Thoracic aorta (tissue), 2 donors: ENCODE measurements at regions not wholly inside any gene's neighbourhood (a gene's known extent, or its start where the extent isn't known, plus 50 kb on each side); places are given as distances from the start of the nearest gene placed in this dataset.

ENCODE experiments used
- ATAC-seq: fragments of 150-250 bp; one replicate; pipeline ENCODE4 v1.8.0; 2017; ENCODE audit warnings: low read depth; ENCODE audit not compliant: insufficient number of reproducible peaks, low FRiP score
- DNase-seq: peaks from one replicate; pipeline ENCODE4 v3.0.0-alpha.2; 2020; ENCODE audit warnings: low spot score
- H3K27ac ChIP-seq, 2 donors: fragments of 200-600 bp; sonication (generic); 1 replicate in 1 of 2; 2 replicates in 1 of 2; pipeline ENCODE4 v1.5.1; 2016; ENCODE audit warnings: mild to moderate bottlenecking in 2 of 2, moderate library complexity in 2 of 2
- H3K27me3 ChIP-seq: fragments of 200-600 bp; sonication (generic); replicated peaks from 2 replicates; pipeline ENCODE4 v1.6.0; 2016; ENCODE audit warnings: mild to moderate bottlenecking; ENCODE audit not compliant: insufficient read depth
- H3K36me3 ChIP-seq: fragments of 200-600 bp; sonication (generic); one replicate; pipeline ENCODE4 v1.5.1; 2016
- H3K4me1 ChIP-seq, 2 donors: fragments of 200-600 bp; sonication (generic); 1 replicate in 1 of 2; 2 replicates in 1 of 2; pipeline versions ENCODE4 v1.5.1 to v1.6.0; 2016; ENCODE audit warnings: low read depth in 2 of 2, mild to moderate bottlenecking in 1 of 2; ENCODE audit not compliant: control insufficient read depth in 1 of 2
- H3K4me3 ChIP-seq: fragments of 200-600 bp; sonication (generic); 2 replicates; pipeline ENCODE4 v1.5.1; 2016; ENCODE audit warnings: mild to moderate bottlenecking
- H3K9me3 ChIP-seq: fragments of 200-600 bp; sonication (generic); 2 replicates; pipeline ENCODE4 v1.5.1; 2016
- CTCF ChIP-seq: fragments of 200-600 bp; sonication (generic); IDR thresholded peaks from one replicate; pipeline ENCODE4 v1.5.1; 2019; ENCODE audit warnings: antibody characterized with exemption

GRCh38 chr11:88406876-88407275, 69.3 kb upstream of the CTSC start:
- Histone ChIP-seq H3K27ac (no peak overlapping the region), H3K4me1 (peaks cover 0 to 14% of the 10 kb centered on the region in 2 donors), H3K36me3 (no peaks in the 10 kb centered on the region), H3K27me3 (no peaks in the 10 kb centered on the region), H3K4me3 (no peak overlapping the region), H3K9me3 (no peaks in the 10 kb centered on the region)
- DNase-seq (no peak), ATAC-seq (no peak)
- TF ChIP-seq CTCF: no peak

- Histone ChIP-seq H3K27ac (no peak overlapping the region), H3K4me1 (peaks cover 0 to 14% of the 10 kb centered on the region in 2 donors), H3K36me3 (no peaks in the 10 kb centered on the region), H3K9me3 (no peaks in the 10 kb centered on the region), H3K27me3 (no peaks in the 10 kb centered on the region), H3K4me3 (no peak overlapping the region)
- ATAC-seq (no peak), DNase-seq (no peak)
- no peak for TF ChIP-seq CTCF
Observed at GRCh38 chr11:88405853-88406252, 68.3 kb upstream of the CTSC start.

GRCh38 chr11:88404932-88405710, 67.6 kb upstream of the CTSC start:
- Histone ChIP-seq H3K9me3 (no peaks in the 10 kb centered on the region), H3K4me3 (no peak overlapping the region), H3K36me3 (no peaks in the 10 kb centered on the region), H3K27ac (no peak overlapping the region), H3K27me3 (no peaks in the 10 kb centered on the region), H3K4me1 (peaks cover 0 to 14% of the 10 kb centered on the region in 2 donors)
- ATAC-seq: no peak
- no peak for TF ChIP-seq CTCF
- DNase-seq: no peak

GRCh38 chr11:88404391-88404790, 66.9 kb upstream of the CTSC start:
- Histone ChIP-seq H3K27me3 (no peaks in the 10 kb centered on the region), H3K4me3 (no peak overlapping the region), H3K27ac (no peak overlapping the region), H3K36me3 (no peaks in the 10 kb centered on the region), H3K9me3 (no peaks in the 10 kb centered on the region), H3K4me1 (peaks cover 0 to 14% of the 10 kb centered on the region in 2 donors)
- DNase-seq: no peak
- no peak for TF ChIP-seq CTCF
- ATAC-seq: no peak

- peaks cover 0 to 14% of the 10 kb centered on the region in 2 donors for H3K4me1 ChIP-seq
- no peak overlapping the region for H3K27ac ChIP-seq
- no peak overlapping the region for H3K4me3 ChIP-seq
- TF ChIP-seq CTCF: no peak
- no peaks in the 10 kb centered on the region for H3K27me3 ChIP-seq
- H3K9me3 ChIP-seq: no peaks in the 10 kb centered on the region
- no peak for DNase-seq
- no peak for ATAC-seq
- H3K36me3 ChIP-seq: no peaks in the 10 kb centered on the region
Observed at GRCh38 chr11:88402784-88403183, 65.2 kb upstream of the CTSC start.
